Amygdala (tissue), 56 donors: ENCODE measurements at regions not wholly inside any gene's neighbourhood (a gene's known extent, or its start where the extent isn't known, plus 50 kb on each side); places are given as distances from the start of the nearest gene placed in this dataset.

Source experiments
- DNase-seq, 56 donors: peaks; one replicate each; lab custom pipeline; 2025; lab: John Stamatoyannopoulos, UW

GRCh38 chr2:22812065-22812680 is 572.8 kb upstream of the KLHL29 start:
- DNase-seq, result no peak

GRCh38 chr2:22817197-22817596 is 567.8 kb upstream of the KLHL29 start:
- DNase-seq, result no peak

GRCh38 chr2:22821458-22821857 is 563.5 kb upstream of the KLHL29 start:
- DNase-seq, result no peak

GRCh38 chr2:22822835-22823234 is 562.1 kb upstream of the KLHL29 start:
- DNase-seq, result no peak

DNA sequence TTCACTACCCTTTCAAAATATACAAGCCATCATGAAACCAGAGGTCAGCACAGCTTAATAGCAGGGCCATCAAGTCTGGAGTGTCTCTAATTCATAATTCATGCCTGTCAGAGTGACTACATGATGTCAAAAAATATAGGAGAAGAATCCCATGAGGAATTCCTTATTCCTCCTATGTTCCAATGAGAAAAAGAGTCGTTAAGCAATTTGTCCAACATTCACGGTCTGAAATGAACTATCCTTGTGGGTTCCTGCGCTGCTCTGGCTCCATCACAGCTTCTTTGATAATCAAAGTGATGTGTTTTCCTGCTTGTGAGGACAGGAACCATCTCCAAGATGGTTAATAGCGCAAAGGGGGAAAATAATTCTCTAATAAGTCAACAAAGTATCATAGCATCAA is 560.4 kb upstream of the KLHL29 start:
- no peak for DNase-seq

DNA sequence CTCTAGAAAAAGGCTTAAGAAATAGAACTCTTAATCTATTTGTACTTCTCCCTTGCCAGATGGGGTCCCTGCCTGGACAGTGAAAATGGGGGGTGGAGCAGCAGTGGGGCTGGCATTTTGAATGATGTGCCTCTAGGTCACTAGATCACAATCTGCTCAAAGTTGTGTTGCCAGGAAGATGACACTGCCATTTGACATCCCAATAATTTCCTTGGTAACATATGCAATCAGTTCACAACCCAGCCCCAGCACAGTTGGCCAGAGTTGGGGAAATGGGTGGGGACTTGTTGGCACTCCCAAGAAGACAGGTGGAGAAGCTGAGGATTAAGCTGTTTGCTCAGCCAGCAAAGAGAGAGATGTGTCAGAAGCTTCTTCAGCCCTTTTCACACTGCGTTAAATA is 558.3 kb upstream of the KLHL29 start:
- DNase-seq, result no peak

GRCh38 chr2:22829791-22830190 is 555.2 kb upstream of the KLHL29 start:
- no peak for DNase-seq

DNA sequence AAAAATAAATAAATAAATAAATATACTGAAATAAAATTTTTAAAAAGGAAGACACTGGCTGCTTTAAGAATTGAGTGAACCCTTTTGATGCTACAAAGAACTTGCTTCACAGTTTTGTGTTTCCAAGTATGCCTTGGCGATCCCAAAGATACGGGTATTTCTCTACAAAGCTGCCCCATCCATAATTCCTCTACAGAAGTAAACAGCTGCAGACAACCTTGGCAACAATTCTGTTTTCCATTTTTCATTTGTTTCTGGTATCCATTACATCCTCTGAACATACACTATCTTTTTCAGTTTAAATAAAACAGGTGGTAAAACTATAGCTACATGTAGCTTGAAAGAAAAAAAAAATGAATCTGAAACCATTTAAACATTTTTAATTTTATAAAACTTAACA is 552.8 kb upstream of the KLHL29 start:
- DNase-seq, result no peak

DNA sequence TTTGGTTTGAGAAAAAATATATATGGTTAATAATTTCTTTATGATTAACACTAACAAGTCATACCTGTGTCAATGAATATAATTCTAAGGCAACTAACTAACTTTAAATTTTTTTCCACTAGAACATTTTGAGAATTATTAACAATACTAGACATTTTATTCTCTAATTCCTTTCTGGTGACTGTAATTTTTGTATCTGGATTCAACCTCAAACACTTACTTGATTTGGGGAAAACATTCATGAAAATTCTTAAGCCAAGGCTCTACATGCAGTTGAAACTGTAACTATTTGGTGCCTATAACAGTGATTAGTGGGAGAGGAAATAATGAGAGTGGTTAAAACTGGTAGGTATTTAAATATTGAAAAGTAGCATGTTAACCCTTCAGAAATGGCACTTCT is 546.5 kb upstream of the KLHL29 start:
- DNase-seq, result no peak

- no peak for DNase-seq
Measured at GRCh38 chr2:22842205-22842869, 542.6 kb upstream of the KLHL29 start.

DNA sequence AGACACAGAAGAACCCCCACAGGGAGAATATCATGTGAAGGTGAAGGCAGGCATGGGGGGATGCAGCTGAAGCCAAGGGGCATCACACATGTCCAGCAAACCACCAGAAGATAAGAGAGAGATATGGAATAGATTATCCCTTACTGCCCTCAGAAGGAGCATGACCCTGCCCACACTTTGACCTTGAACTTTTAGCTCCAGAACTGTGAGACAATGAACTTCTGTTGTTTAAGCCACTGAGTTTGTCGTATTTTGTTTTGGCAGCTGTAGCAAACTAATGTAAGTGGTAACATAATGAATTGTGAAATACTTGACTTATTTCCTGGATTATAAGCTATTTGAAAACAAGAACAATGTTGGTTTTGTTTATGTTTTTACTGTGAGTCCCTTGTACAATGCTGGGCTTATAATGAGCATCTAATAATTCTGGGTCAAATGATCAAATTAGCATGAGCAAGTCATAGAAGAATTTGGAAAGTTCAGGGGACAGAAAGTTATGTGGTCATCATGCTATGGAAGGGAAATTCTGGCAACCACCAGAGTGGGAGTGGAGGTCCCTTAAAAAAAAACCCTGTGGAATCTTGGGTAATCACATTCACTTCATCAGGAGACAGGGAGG is 541.0 kb upstream of the KLHL29 start:
- no peak for DNase-seq

DNA sequence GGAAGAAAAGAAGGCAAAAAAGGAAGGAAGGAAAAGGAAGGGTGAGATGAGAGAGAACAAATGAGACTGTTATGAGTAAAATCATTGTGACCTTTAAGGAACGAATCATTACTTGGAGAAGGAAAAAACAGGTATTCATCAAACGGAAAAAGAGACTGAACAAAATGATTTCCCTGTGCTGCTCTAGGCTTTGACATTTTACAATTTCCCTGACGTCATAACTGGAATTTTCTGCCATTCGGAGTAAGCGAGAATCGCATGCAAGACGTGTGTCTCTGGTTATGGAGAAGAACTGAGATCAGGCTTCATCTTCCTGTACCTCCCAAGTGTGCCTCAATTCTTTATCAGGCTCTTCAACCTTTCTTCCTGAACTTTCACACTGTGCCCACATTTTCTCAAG is 534.7 kb upstream of the KLHL29 start:
- no peak for DNase-seq

- DNase-seq, result peak in 17 of 56 donors; percentile 0 to 48 (median 9)
Measured at GRCh38 chr2:22854588-22854987, 530.4 kb upstream of the KLHL29 start.

DNA sequence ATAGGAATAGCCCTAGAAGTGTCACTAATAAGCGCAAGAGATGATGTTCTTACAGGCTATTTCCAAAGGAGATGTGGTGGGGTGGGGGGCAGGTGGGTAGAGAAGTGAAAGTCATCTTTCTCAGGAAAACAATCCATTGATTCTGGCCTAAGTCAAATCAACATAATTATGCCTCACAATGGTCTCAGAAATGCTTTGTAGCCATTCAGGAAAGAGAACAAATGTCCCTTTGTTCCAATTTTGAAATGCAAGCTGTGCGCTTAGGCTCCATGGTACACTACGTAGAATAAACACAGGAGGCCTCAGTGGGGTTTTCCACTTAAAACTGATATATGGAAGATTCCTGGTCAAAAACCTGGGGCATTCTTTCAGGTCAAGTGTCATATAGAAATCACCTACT is 529.9 kb upstream of the KLHL29 start:
- peak in 21 of 56 donors; percentile 0 to 59 (median 13) for DNase-seq

GRCh38 chr2:22855761-22856184 is 529.2 kb upstream of the KLHL29 start:
- DNase-seq, result peak in 32 of 56 donors; percentile 2 to 49 (median 12)

GRCh38 chr2:22867973-22868372 is 517.0 kb upstream of the KLHL29 start:
- DNase-seq, result no peak

DNA sequence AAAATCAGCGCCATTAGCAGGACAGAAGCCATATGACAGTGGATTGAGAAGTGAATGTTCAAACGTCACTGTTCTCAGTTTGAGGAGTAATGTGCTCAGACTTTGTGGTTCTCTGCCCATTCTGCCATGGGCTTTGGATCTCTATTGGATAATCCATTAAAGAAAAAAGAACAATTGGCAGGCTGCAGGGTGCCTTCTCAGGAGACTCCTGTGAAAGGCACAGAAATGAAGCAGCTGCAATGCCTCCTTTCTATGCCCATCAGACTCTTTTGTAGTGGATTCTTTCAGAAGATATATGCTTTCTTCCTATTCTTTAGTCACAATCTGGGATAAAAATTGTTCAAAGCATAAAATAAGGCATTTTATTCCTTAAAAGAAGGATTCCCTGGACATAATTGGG is 506.9 kb upstream of the KLHL29 start:
- DNase-seq, result no peak

GRCh38 chr2:22879009-22879863 is 505.7 kb upstream of the KLHL29 start:
- DNase-seq, result no peak

- no peak for DNase-seq
Measured at GRCh38 chr2:22880161-22880560, 504.8 kb upstream of the KLHL29 start.

DNA sequence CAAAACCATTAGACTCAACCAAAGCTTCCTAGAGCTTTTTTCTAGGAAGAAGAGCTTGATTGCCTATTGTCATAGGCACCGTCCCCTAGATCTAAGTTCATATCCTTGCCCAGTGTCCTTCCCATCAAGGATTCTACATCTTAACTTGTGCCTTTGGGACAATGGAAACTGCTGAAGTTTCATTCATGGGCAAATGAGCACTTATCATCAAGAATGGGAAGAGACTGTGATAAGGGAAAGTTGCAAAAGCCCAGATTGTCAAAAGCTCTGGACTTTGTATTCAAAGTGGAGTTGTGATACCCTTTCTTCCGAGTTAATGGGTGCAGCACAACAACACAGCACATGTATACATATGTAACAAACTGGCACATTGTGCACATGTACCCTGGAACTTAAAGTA is 503.0 kb upstream of the KLHL29 start:
- no peak for DNase-seq

DNA sequence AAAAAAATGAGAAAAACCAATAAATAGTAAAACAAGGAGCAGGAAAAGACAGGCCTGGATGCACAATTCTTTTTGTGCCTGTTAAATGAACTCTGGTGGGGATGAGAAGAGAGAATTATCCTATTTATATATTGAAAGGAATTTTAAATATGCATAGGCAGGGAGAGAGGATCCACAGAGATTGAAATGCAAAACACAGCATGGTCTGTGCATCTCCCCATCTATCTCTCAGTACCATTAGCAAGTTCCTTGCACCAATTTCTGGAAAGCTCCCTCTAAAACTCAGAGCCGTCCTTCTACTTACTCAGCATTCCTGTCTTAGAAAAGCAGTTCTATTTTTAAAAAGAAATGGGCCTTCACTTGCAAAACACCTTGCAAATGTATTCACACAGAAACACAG is 502.3 kb upstream of the KLHL29 start:
- DNase-seq, result no peak
